ENCODE measurements at regions not wholly inside any gene's neighbourhood (a gene's known extent, or its start where the extent isn't known, plus 50 kb on each side); places are given as distances from the start of the nearest gene placed in this dataset.
"Not testable (repeated sequence)": the region's sequence is repeated elsewhere in the genome, so short reads cannot be mapped to it uniquely, and the experiment has no call there.

DNA sequence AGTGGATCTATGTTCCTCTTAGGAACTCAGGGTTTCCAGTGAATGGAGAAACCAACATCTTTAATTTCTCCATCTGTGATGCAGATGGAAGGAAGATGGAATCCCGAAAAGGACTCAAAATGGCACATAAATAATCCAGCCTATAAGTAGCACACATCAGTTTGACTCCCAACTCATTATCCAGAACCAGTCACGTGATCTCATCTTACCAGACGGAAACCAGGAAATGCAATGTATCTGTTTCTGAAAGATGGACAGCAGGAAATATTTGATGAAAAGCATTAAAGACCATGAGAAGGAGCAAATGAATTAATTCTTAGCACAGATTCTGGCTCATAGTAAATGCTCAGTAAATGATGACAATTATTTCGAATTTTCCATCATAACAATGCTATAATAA lies 443.1 kb upstream of the FMR1 start:
- DNase-seq, result no peak

- DNase-seq, result no peak
Observed at GRCh38 chrX:147476008-147476407, 435.7 kb upstream of the FMR1 start.

- no peak for DNase-seq
Observed at GRCh38 chrX:147478899-147479298, 432.8 kb upstream of the FMR1 start.

- no peak for DNase-seq
Observed at GRCh38 chrX:147485207-147485606, 426.5 kb upstream of the FMR1 start.

DNA sequence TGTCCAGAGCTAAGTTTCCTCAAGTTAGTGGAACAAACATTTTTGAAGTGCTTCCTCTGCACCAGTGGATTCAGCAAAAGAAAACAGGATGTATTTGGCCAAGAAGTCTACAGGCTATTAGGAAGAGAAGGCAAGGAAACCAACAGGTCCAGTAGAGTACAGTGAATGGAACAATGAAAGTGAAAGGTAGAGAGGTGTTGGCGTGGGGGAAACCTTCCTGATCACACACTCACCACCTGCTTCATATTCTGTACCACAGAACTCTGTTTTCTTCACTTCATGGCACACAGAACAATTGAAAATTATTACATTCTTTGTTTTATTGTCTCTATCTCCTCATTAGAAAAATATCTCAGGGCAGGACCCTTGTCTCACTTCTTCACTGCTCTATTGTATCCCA lies 417.4 kb upstream of the FMR1 start:
- no peak for DNase-seq

DNA sequence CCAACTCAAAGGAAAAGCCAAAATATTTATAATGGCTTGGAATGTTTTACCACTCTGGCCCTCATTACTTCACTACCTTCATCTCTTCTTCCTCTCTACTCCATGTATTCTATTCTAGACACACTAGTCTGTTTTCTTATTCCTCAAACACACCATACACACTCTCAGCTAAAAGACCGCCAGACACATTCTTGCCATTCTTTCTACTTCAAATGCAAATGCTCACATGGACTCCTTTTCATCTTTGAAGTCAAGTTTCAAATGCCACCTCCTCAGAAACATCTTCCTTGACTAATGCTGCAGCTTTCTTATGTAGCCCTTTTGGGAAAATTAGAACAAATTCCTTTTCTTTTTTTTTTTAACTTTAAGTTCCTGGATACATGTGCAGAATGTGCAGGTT lies 412.9 kb upstream of the FMR1 start:
- DNase-seq, result no peak

DNA sequence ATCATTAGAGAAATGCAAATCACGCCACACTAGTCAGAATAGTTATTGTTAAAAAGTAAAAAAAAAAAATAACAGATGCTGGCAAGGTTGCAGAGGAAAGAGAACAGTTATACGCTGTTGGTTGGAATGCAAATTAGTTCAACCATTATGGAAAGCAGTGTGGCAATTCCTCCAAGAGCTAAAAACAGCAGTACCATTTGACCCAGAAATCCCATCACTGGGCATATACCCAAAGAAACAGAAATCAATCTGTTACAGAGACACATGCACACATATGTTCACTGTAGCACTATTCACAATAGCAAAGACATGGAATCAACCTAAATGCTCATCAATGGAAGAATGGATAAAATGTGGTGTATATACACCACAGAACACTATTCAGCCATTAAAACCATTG lies 388.7 kb upstream of the FMR1 start:
- DNase-seq, result no peak

- no peak for DNase-seq
Observed at GRCh38 chrX:147533426-147533825, 378.3 kb upstream of the FMR1 start.

DNA sequence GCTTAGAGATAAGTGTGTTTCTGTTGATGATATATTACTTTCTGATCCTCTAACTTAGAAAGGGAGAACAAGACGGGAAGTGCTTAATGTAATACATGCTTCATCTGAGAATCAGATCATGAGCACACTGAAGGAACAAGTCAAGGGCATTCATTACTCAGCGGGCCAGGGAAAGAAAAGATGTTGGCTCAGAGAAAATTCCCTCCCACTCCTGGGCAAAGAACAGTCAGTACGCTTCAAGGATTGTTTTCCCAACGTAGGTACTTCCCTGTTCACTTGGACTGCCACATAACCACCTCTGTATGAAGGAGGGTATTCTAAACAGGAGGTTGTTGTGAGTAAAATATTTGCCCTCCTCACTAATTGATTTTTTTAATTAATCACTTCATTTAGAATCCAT lies 374.5 kb upstream of the FMR1 start:
- DNase-seq, result no peak

GRCh38 chrX:147548023-147548422 lies 363.7 kb upstream of the FMR1 start:
- DNase-seq, result not testable (repeated sequence)

- no peak for DNase-seq
Observed at GRCh38 chrX:147550217-147550616, 361.5 kb upstream of the FMR1 start.

- DNase-seq, result no peak
Observed at GRCh38 chrX:147559191-147559590, 352.5 kb upstream of the FMR1 start.

DNA sequence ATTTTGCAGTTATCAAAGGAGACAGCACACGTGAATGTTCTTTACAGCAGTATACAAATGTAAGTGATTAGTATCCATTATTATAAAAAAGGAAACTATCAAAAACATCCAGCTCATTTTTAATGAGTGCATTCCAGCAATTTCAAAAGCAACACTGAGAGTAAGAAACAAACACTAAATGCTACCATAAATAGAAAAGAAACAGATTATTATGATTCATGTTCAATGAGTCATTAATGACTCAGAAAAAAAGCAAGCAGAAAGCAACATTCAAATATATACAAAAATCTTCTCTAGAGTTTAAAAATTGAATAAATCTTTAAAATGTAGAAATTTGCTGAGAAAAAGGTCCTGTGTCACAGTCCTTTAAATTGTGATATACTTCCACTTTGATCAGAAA lies 346.5 kb upstream of the FMR1 start:
- no peak for DNase-seq

- no peak for DNase-seq
Observed at GRCh38 chrX:147570483-147570882, 341.2 kb upstream of the FMR1 start.

DNA sequence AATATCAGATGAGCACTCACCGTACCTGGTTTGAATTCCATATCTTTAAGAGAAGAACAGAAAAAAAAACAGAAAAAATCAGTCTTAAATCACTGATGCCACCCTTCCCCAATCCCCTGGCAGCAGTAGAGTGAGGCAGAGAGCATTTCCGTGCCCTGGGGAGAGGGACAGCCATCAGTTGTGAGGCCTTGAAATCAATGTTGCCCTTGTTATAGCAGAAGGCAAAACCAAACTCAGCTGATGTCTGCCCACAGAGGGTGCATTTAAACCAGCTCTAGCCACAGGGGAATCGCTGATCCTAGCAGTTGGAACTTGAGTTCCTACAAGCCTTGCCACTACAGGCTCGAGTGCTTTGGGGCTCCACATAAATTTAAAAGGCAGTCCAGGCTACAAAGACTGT lies 338.5 kb upstream of the FMR1 start:
- no peak for DNase-seq

DNA sequence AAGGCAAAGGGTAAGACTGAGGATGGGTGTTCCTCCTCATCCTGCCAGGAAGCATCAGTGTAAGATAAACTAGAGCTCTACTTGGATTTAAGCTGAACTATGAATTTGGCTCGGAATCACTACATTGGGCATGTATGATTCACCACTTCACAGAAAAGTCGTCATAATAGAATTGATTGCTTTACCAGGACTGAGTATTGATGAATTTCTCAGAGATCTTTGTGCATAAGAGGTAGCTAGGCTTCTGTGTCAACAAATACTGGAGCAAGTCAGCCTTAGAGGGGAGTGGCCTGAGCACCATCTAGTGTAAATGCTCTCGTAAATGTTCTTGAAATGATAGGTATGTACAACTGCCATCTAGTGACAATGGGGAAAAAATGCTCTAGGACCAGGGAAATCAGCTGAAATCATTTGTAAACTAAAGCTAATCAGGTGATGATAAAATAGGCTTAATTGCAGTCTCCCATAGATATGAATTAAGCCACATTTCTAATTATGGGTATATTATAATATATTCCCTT lies 309.5 kb upstream of the FMR1 start:
- no peak for DNase-seq

DNA sequence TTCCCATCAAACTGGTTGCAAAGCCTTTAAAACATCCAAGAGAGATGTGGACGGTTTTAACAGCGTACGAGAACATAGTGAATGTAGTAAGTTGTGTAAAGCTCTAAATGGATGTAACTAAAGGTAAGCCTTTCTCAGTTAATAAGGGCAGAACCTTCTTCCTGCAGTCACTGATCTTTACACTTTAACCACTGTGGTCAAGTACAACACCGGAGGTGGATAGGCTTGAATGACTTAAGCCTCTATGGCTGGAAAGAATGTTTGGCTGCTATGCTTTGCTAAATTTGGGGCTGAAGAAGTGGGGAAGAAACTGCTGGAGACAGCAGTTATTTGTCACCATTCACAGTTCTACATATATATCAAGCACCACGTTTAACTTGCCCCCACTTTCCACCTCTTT lies 285.1 kb upstream of the FMR1 start:
- DNase-seq, result no peak

DNA sequence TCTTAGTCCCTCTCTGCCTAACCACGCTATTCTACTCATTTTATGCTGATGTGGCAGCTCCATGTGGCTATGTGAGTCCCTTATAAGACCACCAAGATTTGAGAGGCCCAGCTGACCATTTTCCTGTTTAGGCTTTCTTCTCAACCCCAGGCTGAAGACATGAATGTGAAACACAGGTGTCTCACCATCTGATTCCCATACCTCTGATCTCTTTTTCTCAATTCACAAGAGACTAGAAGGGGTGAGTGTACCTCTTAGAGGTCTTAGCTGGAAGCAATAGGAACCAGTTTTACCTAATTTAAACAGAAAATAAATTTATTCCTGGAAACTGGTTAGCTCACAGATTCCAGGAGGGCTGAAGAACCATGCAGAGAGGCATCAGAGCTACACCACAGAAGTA lies 276.5 kb upstream of the FMR1 start:
- no peak for DNase-seq

DNA sequence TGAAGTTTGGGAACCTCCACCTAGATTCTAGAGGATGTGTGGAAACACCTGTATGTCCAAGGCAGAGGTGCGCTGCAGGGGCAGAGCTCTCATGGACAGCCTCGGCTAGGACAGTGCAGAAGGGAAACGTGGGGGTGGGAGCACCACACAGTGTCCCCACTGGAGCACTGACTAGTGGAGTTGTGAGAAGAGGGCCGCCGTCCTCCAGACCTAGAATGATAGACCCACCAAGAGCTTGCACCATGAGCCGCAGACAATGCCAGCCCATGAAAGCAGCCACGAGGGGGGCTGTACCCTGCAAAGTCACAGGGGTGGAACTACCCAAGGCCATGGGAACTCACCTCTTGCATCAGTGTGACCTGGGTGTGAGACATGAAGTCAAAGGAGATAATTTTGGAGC lies 274.5 kb upstream of the FMR1 start:
- DNase-seq, result no peak

GRCh38 chrX:147646949-147647723 lies 264.6 kb upstream of the FMR1 start:
- no peak for DNase-seq

GRCh38 chrX:147675819-147676218 lies 235.9 kb upstream of the FMR1 start:
- DNase-seq, result no peak

DNA sequence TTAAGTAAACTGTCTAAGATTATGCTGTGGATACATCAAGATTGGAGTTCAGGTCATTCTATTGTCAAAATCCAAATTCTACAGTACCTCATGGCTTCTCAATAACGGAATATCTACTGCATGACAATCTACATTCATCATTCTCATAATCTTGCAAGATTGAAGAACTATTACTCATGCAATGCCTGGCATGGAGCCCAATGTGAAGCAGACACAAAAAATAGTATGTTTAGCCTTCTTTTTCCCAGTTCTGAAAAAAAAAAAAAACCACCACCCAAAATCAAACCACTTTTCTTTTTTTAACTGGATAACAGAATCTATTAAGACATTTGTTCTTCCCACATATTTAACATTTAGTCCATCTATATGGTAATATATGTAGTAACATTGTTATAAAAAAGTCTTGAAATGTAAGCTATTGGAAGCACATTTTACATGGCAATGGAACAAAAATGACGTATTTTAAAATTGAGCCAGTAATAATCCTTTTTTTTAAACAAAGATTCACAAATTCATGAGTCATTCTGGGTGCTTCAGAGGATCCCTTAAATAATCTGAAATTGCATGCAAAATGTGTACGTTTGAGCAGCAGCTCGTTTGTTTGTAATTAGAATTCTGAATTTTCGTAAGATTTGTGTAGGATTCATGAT lies 232.2 kb upstream of the FMR1 start:
- DNase-seq, result no peak

DNA sequence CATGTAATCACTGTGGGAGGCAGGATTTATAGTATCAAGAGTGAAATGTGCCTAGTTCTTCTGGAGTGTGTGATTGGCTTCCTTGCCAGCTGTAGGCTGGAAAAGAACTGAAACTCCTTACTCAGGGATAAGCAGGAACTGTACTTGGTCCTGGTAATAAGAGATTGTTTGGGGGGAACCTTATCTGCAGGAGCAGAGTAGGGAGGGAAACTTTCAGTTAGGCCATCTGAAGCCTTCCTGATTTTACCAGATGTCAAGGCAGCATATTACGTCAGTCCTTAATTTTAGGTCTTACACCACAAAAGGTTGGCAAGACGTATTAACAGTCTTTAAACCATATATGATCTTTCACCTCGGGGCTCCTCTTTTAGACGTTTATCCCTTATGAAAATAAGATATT lies 231.5 kb upstream of the FMR1 start:
- DNase-seq, result no peak

DNA sequence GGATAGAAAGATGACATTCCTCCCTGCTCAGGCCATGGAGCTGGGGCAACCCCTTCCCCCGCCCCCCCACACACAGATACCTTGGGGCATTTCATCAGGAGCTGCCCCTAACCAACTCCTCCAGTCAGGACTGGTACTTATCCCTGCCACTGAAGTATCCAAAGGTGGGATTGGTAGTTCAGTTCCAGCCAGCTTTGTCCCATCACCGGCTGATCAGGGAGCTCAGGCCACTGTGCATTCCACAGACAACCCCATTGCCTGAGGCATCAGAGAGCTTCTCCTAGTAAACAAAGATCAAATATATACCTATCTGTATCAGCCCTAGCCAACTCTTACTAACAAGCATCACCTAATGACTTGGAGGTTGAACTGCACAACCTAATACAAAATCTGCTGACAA lies 218.2 kb upstream of the FMR1 start:
- DNase-seq, result no peak

GRCh38 chrX:147699061-147699460 lies 212.7 kb upstream of the FMR1 start:
- DNase-seq, result no peak

Data from dermis blood vessel endothelial cell (primary cell).